ENCODE measurements at regions not wholly inside any gene's neighbourhood (a gene's known extent, or its start where the extent isn't known, plus 50 kb on each side); places are given as distances from the start of the nearest gene placed in this dataset.

- H3K4me2 ChIP-seq (ENCODE audit: insufficient read depth, insufficient read length, low read length), result no peak overlapping the region
- no peak for DNase-seq
- peaks cover 4% of the 10 kb centered on the region; the same call in 1 of the 2 replicates for H3K4me1 ChIP-seq (ENCODE audit: insufficient read depth, low read length)
- no CpG with 5 or more reads among the region's 4 CpGs for WGBS (ENCODE audit: extremely low coverage, insufficient read length, low lambda C conversion rate)
- no peaks in the 10 kb centered on the region for H3K79me1 ChIP-seq (ENCODE audit: insufficient read depth, low read depth, low read length, poor library complexity, severe bottlenecking)
- no peak overlapping the region for H3K56ac ChIP-seq (ENCODE audit: insufficient read length, low read depth, low read length)
- H4K5ac ChIP-seq (ENCODE audit: insufficient read length, low read depth, low read length), result no peak overlapping the region
- no peak overlapping the region for H3K4me3 Mint-ChIP-seq
- H4K91ac ChIP-seq (ENCODE audit: insufficient read length, low read depth, low read length), result no peak overlapping the region
- TF ChIP-seq, protein P1, sequence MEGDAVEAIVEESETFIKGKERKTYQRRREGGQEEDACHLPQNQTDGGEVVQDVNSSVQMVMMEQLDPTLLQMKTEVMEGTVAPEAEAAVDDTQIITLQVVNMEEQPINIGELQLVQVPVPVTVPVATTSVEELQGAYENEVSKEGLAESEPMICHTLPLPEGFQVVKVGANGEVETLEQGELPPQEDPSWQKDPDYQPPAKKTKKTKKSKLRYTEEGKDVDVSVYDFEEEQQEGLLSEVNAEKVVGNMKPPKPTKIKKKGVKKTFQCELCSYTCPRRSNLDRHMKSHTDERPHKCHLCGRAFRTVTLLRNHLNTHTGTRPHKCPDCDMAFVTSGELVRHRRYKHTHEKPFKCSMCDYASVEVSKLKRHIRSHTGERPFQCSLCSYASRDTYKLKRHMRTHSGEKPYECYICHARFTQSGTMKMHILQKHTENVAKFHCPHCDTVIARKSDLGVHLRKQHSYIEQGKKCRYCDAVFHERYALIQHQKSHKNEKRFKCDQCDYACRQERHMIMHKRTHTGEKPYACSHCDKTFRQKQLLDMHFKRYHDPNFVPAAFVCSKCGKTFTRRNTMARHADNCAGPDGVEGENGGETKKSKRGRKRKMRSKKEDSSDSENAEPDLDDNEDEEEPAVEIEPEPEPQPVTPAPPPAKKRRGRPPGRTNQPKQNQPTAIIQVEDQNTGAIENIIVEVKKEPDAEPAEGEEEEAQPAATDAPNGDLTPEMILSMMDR (conservative IDR thresholded peaks at IDR 0.05), result no peak
- no peak overlapping the region for H3K9ac ChIP-seq (ENCODE audit: extremely low read depth, insufficient read length, low read length)
- no peak overlapping the region for H3T11ph ChIP-seq (ENCODE audit: low read length)
- H3K79me2 ChIP-seq (ENCODE audit: insufficient read depth, low read length), result no peaks in the 10 kb centered on the region
- H3K27ac ChIP-seq (ENCODE audit: insufficient read length, low read depth, low read length), result no peak overlapping the region
- H4K8ac ChIP-seq (replicated peaks; ENCODE audit: insufficient read length, low read depth, low read length), result no peak overlapping the region
- H3K4me1 Mint-ChIP-seq, result peaks cover 15 to 18% of the 10 kb centered on the region in 2 experiments
- no peak overlapping the region for H2BK12ac ChIP-seq (ENCODE audit: insufficient read length, low read depth, low read length)
- no peaks in the 10 kb centered on the region for H4K20me1 ChIP-seq (ENCODE audit: control insufficient read depth, insufficient read depth, insufficient read length)
- H2BK20ac ChIP-seq (ENCODE audit: low read depth, low read length, poor library complexity, severe bottlenecking), result no peak overlapping the region
- peaks cover 9% of the 10 kb centered on the region for H3K27me3 Mint-ChIP-seq (ENCODE audit: low read depth)
- H3K23me2 ChIP-seq (ENCODE audit: insufficient read length, low read depth, low read length, poor library complexity, severe bottlenecking), result no peaks in the 10 kb centered on the region
- H2BK15ac ChIP-seq (ENCODE audit: low read depth, low read length), result no peak overlapping the region
- H3K9me3 ChIP-seq (ENCODE audit: control insufficient read depth, low read depth, low read length), result no peaks in the 10 kb centered on the region
- H2AFZ ChIP-seq (ENCODE audit: low read length), result no peak overlapping the region
- H3K36me3 Mint-ChIP-seq (ENCODE audit: insufficient read depth in 1 of 3, low read depth in 3 of 3), result no peaks in the 10 kb centered on the region; a peak in 1 of 7 replicates
- H3K14ac ChIP-seq (ENCODE audit: insufficient read depth, low read length), result no peak overlapping the region
- H3K27me3 ChIP-seq (ENCODE audit: insufficient read depth, low read length), result no peaks in the 10 kb centered on the region
- H3K4ac ChIP-seq (ENCODE audit: low read depth, low read length), result no peak overlapping the region
- H3K27ac Mint-ChIP-seq, result no peak overlapping the region
- H3K9me3 Mint-ChIP-seq, result no peaks in the 10 kb centered on the region; a peak in 1 of 5 replicates
- H2AK5ac ChIP-seq (ENCODE audit: insufficient read length, low read length), result no peak overlapping the region
- H2BK120ac ChIP-seq (ENCODE audit: low read depth, low read length, poor library complexity, severe bottlenecking), result no peak overlapping the region
- H3K18ac ChIP-seq (ENCODE audit: insufficient read length, low read depth, low read length), result no peak overlapping the region
- H3K23ac ChIP-seq (ENCODE audit: insufficient read length, low read depth, low read length), result no peak overlapping the region
- no peak overlapping the region for H2BK5ac ChIP-seq (ENCODE audit: insufficient read length, low read length)
Observed at GRCh38 chr10:69714572-69714971, 84.5 kb downstream of the FAM241B start.

All from H9 (cell line).